ENCODE measurements at regions not wholly inside any gene's neighbourhood (a gene's known extent, or its start where the extent isn't known, plus 50 kb on each side); places are given as distances from the start of the nearest gene placed in this dataset.
"Not testable (repeated sequence)": the region's sequence is repeated elsewhere in the genome, so short reads cannot be mapped to it uniquely, and the experiment has no call there.

- Histone ChIP-seq H3K27me3 (no peaks in the 10 kb centered on the region), H3K9me3 (no peaks in the 10 kb centered on the region), H3K27ac (no peak overlapping the region), H3K36me3 (no peaks in the 10 kb centered on the region), H3K4me1 (peaks cover 0 to 21% (median 13%) of the 10 kb centered on the region in 4 donors), H3K4me3 (no peak overlapping the region)
- no peak for TF ChIP-seq EP300 (IDR thresholded peaks at IDR 0.05)
- no peak for TF ChIP-seq POLR2A (IDR thresholded peaks at IDR 0.05)
- DNase-seq (ENCODE audit: low spot score in 2 of 2): no peak
- 74 to 79% methylated on average over 6 of the region's 6 CpGs for WGBS, 2 donors
Measured at GRCh38 chr6:22153384-22154158, 143.3 kb downstream of the PRL start.

- TF ChIP-seq CTCF (IDR thresholded peaks at IDR 0.05): no peak
- TF ChIP-seq POLR2A (IDR thresholded peaks at IDR 0.05): no peak
- TF ChIP-seq EP300 (IDR thresholded peaks at IDR 0.05): no peak
- no peak for DNase-seq (ENCODE audit: low spot score in 2 of 2)
- no peak overlapping the region for H3K4me3 ChIP-seq
- H3K4me1 ChIP-seq: peaks cover 0 to 1% (median 0%) of the 10 kb centered on the region in 4 donors
- no peaks in the 10 kb centered on the region for H3K36me3 ChIP-seq
- no peak overlapping the region for H3K27ac ChIP-seq
- H3K9me3 ChIP-seq: no peaks in the 10 kb centered on the region
- no peaks in the 10 kb centered on the region for H3K27me3 ChIP-seq
- WGBS, 2 donors: 89 to 90% methylated on average over 4 of the region's 4 CpGs
Measured at GRCh38 chr6:22155551-22155950, 141.3 kb downstream of the PRL start.

GRCh38 chr6:22157233-22157632 lies 139.6 kb downstream of the PRL start:
- Histone ChIP-seq H3K27ac (no peak overlapping the region), H3K27me3 (no peaks in the 10 kb centered on the region), H3K4me3 (no peak overlapping the region), H3K4me1 (no peaks in the 10 kb centered on the region), H3K36me3 (no peaks in the 10 kb centered on the region), H3K9me3 (no peaks in the 10 kb centered on the region)
- 95 to 98% methylated on average over 4 of the region's 4 CpGs for WGBS, 2 donors
- DNase-seq (ENCODE audit: low spot score in 2 of 2): no peak
- no peak for TF ChIP-seq CTCF (IDR thresholded peaks at IDR 0.05)
- TF ChIP-seq POLR2A (IDR thresholded peaks at IDR 0.05): no peak
- TF ChIP-seq EP300 (IDR thresholded peaks at IDR 0.05): no peak

GRCh38 chr6:22164236-22164635 lies 132.6 kb downstream of the PRL start:
- Histone ChIP-seq H3K27me3 (no peaks in the 10 kb centered on the region), H3K36me3 (no peaks in the 10 kb centered on the region), H3K9me3 (peaks cover 0 to 10% (median 3%) of the 10 kb centered on the region in 4 donors), H3K4me1 (no peaks in the 10 kb centered on the region), H3K27ac (no peak overlapping the region), H3K4me3 (no peak overlapping the region)
- TF ChIP-seq POLR2A (IDR thresholded peaks at IDR 0.05) (no peak), EP300 (IDR thresholded peaks at IDR 0.05) (no peak), CTCF (IDR thresholded peaks at IDR 0.05) (no peak)
- no peak for DNase-seq (ENCODE audit: low spot score in 2 of 2)

- H3K27ac ChIP-seq; H3K27me3 ChIP-seq; H3K4me1 ChIP-seq; H3K4me3 ChIP-seq; DNase-seq (ENCODE audit: low spot score in 2 of 2): not testable (repeated sequence)
- Histone ChIP-seq H3K9me3 (peaks cover 0 to 32% (median 2%) of the 10 kb centered on the region in 4 donors), H3K36me3 (peaks cover 0 to 18% (median 0%) of the 10 kb centered on the region in 3 donors)
- WGBS, 2 donors: 97 to 100% methylated on average over 5 of the region's 5 CpGs
Measured at GRCh38 chr6:22171006-22171405, 125.8 kb downstream of the PRL start.

GRCh38 chr6:22171885-22172284 lies 125.0 kb downstream of the PRL start:
- H3K27ac ChIP-seq; DNase-seq (ENCODE audit: low spot score in 2 of 2); H3K4me3 ChIP-seq; H3K4me1 ChIP-seq; H3K27me3 ChIP-seq: not testable (repeated sequence)
- H3K36me3 ChIP-seq: peaks cover 0 to 18% (median 0%) of the 10 kb centered on the region in 3 donors
- H3K9me3 ChIP-seq: peaks cover 0 to 32% (median 2%) of the 10 kb centered on the region in 4 donors
- 94 to 99% methylated on average over 14 to 15 of the region's 15 CpGs for WGBS, 2 donors
